ENCODE measurements at regions not wholly inside any gene's neighbourhood (a gene's known extent, or its start where the extent isn't known, plus 50 kb on each side); places are given as distances from the start of the nearest gene placed in this dataset.

DNA sequence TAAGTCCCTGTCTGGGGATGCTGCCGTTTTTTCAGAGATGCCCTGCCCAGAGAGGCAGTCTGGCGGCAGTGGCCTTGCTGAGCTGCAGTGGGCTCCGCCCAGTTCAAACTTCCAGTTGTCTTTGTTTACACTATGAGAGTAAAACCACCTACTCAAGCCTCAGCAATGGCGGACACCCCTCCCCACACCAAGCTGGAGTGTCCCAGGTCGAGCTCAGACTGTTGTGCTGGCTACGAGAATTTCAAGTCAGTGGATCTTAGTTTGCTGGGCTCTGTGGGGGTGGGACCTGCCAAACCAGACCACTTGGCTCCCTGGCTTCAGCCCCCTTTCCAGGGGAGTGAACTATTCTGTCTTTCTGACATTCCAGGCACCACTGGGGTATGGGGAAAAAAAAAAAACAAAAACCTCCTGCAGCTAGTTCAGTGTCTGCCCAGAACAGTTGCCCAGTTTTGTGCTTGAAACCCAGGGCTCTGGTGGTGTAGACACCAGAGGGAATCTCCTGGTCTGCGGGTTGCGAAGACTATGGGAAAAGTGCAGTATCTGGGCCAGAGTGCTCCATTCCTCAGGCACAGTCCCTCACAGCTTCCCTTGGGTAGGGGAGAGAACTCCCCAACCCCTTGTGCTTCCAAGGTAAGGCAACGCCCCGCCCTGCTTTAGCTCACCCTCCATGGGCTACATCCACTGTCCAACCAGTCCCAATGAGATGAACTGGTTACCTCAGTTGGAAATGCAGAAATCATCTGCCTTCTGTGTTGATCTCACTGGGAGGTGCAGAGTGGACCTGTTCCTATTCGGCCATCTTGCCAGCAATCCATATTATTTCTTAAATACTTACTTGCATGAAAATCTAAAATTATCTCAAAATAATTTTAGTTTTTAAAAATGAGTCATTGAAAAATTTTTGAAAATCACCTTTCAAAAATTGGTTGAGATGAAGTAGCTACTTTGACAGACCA, 338.0 kb downstream of the OSR1 start:
- H3K27ac Mint-ChIP-seq: peak overlapping the region; percentile 90
- peak overlapping the region; percentile 31 for H3K4me3 Mint-ChIP-seq
- H3K9me3 Mint-ChIP-seq: no peaks in the 10 kb centered on the region
- TF ChIP-seq, protein P1, sequence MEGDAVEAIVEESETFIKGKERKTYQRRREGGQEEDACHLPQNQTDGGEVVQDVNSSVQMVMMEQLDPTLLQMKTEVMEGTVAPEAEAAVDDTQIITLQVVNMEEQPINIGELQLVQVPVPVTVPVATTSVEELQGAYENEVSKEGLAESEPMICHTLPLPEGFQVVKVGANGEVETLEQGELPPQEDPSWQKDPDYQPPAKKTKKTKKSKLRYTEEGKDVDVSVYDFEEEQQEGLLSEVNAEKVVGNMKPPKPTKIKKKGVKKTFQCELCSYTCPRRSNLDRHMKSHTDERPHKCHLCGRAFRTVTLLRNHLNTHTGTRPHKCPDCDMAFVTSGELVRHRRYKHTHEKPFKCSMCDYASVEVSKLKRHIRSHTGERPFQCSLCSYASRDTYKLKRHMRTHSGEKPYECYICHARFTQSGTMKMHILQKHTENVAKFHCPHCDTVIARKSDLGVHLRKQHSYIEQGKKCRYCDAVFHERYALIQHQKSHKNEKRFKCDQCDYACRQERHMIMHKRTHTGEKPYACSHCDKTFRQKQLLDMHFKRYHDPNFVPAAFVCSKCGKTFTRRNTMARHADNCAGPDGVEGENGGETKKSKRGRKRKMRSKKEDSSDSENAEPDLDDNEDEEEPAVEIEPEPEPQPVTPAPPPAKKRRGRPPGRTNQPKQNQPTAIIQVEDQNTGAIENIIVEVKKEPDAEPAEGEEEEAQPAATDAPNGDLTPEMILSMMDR (IDR thresholded peaks at IDR 0.05): no peak
- DNase-seq: no peak
- peaks cover 28% of the 10 kb centered on the region for H3K4me1 Mint-ChIP-seq (ENCODE audit: low read depth)
- peaks cover 12% of the 10 kb centered on the region; the same call in 1 of the 2 replicates for H3K36me3 Mint-ChIP-seq (ENCODE audit: low read depth)
- peaks cover 3% of the 10 kb centered on the region for H3K27me3 Mint-ChIP-seq (ENCODE audit: insufficient read depth)

DNA sequence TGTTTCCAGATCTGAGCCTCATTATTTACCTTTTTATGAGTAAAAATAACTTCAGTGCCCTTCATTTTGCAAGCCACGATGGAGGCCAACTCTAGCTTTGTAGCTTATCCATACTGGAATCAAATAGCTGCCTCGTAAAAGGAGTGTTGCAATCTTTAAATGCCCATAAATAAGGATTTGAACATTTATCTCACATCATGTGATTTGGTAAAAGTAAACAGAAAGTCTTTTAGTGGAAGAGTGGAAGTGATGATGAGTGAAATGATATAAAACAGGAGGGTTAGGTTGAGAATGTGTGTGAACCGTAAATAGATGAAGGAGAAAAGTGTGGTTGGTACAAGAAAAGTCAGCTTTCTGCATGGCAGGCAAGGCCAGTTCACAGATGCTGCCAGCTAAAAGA, 348.9 kb downstream of the OSR1 start:
- H3K27me3 Mint-ChIP-seq (ENCODE audit: insufficient read depth): peaks cover 1% of the 10 kb centered on the region; the same call in 1 of the 2 replicates
- peaks cover 14% of the 10 kb centered on the region for H3K4me1 Mint-ChIP-seq (ENCODE audit: low read depth)
- H3K4me3 Mint-ChIP-seq: peak overlapping the region; percentile 5; the same call in 1 of the 2 replicates
- peak; percentile 44 for DNase-seq
- peak overlapping the region; percentile 22 for H3K27ac Mint-ChIP-seq
- no peaks in the 10 kb centered on the region for H3K36me3 Mint-ChIP-seq (ENCODE audit: low read depth)
- H3K9me3 Mint-ChIP-seq: no peaks in the 10 kb centered on the region
- TF ChIP-seq, protein P1 (IDR thresholded peaks at IDR 0.05): no peak

DNA sequence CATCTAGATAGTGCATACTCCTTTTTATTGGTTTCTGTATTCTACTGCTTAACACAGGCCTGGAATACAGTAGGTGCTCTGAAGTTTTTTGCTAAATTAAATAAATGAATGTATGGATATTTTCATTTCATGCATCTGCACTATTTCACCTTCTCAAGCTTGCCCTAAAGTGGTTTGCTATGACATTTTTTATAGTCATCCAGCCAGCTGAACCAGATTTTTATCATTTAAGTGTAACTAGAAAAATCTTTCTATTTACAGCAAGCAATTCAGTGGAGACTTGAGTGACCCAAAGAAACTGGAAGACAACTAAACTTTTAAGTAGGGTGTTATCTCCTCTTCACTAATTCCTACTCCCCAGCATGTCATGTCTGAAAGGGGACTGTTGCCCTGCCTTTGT, 354.9 kb downstream of the OSR1 start:
- Mint-ChIP-seq H3K4me3 (no peak overlapping the region), H3K27ac (no peak overlapping the region), H3K4me1 (ENCODE audit: low read depth) (peaks cover 4% of the 10 kb centered on the region), H3K27me3 (ENCODE audit: insufficient read depth) (peaks cover 1% of the 10 kb centered on the region; the same call in 1 of the 2 replicates), H3K9me3 (no peaks in the 10 kb centered on the region), H3K36me3 (ENCODE audit: low read depth) (no peaks in the 10 kb centered on the region)
- TF ChIP-seq, protein P1 (IDR thresholded peaks at IDR 0.05): no peak
- no peak for DNase-seq

DNA sequence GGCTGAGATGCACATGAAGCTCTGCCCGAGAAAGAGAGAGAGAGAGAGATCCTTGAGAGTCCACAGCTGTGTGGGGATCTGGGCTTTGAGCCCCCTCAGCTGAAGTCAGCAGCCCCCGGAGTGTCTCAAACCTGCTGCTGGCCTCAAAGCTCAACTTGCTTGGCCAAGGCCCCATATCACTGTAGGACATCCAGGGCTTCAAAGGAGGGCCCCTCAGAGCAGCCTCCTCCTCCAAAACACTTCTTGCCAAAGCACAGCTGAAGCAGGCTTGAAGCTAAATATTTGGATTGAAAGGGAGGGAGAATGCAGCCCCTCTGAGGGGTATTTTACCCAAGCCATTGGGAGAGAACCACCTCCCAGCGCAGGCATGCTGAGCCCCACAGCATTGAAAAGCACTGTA, 357.6 kb downstream of the OSR1 start:
- Mint-ChIP-seq H3K36me3 (ENCODE audit: low read depth) (no peaks in the 10 kb centered on the region), H3K27me3 (ENCODE audit: insufficient read depth) (no peaks in the 10 kb centered on the region), H3K9me3 (no peaks in the 10 kb centered on the region), H3K27ac (no peak overlapping the region), H3K4me1 (ENCODE audit: low read depth) (peaks cover 14% of the 10 kb centered on the region), H3K4me3 (no peak overlapping the region)
- no peak for DNase-seq
- TF ChIP-seq, protein P1 (IDR thresholded peaks at IDR 0.05): no peak

DNA sequence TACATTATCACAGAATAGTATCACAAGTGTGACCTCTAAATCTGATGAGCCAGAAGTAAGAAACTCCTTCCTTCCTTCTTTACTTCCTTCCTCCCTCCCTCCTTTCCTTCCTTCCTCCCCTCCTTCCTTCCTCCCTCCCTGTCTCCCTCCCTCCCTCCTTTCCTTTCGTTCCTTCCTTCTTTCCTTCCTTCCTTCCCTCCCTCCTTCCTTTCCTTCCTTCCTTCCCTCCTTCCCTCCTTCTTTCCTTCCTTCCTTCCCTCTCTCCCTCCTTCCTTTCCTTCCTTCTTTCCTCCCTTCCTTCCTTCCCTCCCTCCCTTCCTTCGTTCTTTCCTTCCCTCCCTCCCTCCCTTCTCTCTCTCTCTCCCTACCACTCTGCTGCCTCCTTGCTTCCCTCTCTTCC, 359.2 kb downstream of the OSR1 start:
- H3K27me3 Mint-ChIP-seq (ENCODE audit: insufficient read depth): no peaks in the 10 kb centered on the region
- H3K27ac Mint-ChIP-seq: no peak overlapping the region

More for the DNA sequence above, 359.2 kb downstream of the OSR1 start:
- H3K4me1 Mint-ChIP-seq (ENCODE audit: low read depth): peaks cover 14% of the 10 kb centered on the region
- no peak for DNase-seq
- H3K9me3 Mint-ChIP-seq: no peaks in the 10 kb centered on the region
- TF ChIP-seq, protein P1 (IDR thresholded peaks at IDR 0.05): no peak
- no peaks in the 10 kb centered on the region for H3K36me3 Mint-ChIP-seq (ENCODE audit: low read depth)
- H3K4me3 Mint-ChIP-seq: no peak overlapping the region

Measured in HFFc6 (cell line).